ENCODE measurements at regions not wholly inside any gene's neighbourhood (a gene's known extent, or its start where the extent isn't known, plus 50 kb on each side); places are given as distances from the start of the nearest gene placed in this dataset.
A peak's percentile ranks its signal among the peaks of the same experiment; 100 is the strongest.
"Not testable (repeated sequence)": the region's sequence is repeated elsewhere in the genome, so short reads cannot be mapped to it uniquely, and the experiment has no call there.

- ATAC-seq = peak; percentile 64 to 78
Measured at GRCh38 chr1:185681034-185681633, 53.1 kb upstream of the HMCN1 start.

GRCh38 chr1:185680453-185680852, 53.7 kb upstream of the HMCN1 start:
- peak; percentile 37 to 41 for ATAC-seq

DNA sequence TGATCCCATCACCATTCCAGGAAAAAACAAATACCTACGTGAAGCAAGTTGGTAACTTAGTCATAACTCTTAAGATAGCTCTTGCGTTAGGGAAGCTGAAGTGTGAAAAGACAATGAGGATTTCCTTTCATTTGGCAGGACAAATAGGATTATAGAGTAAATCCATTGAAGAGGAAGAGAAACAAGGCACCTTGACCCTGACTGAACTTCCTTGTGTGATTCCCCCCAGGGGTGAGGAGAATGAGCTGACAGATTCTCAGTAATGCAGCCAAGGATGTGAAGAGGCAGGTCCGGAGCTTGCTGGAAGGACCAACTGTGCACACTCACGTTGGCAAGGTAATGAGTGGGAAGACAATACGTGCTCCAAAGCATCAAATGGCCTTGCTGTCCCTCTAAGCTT, 55.0 kb upstream of the HMCN1 start:
- ATAC-seq = no peak

DNA sequence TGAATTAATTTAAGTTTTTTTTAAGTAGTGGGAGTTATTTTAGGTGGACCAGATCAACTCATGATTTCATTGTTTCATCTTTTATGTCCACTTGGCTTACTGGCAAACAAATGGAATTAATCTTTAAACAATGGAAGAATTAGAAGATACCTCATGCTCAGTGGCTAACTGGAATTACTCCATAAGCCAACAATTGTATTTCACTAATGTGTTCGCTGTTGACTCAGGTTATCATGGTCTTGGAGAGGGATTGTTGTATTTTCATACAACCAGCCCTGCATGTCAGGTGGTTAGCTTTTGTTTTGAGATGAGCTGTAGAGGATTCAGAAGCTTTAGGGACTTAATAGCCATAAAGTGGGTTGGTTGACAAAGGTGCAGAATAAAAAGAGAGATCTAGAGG, 57.2 kb upstream of the HMCN1 start:
- ATAC-seq = no peak

- peak; percentile 46 to 58 for ATAC-seq
Measured at GRCh38 chr1:185674201-185674600, 60.0 kb upstream of the HMCN1 start.

DNA sequence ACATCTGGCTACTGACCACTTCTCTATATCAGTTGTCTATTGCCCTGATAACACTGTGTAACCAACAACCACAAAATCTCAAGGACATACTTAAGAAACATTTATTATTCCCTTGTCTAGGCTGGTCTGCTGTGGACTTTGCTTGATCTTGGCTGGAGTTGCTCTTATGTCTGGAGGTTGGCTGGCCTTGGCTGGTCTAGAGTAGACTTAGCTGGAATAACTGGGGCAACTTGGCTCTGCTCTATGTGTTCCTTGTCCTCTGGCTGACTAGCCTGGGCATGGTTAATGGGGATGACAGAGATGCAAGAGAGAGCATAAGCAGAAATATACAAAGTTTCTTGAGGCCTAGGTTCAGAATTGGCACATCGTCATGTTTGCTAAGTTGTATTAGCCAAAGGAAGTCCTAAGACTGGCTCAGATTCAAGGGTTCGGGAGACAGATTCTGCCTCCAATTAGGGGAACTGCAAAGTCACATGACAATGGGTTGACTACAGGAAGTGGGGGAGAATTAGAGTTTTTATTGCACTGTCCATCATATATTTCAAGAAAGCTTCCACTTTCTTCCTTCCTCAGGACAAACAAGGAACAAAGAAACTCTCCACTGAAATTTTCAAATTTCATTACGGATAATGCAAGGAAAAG, 61.4 kb upstream of the HMCN1 start:
- no peak for ATAC-seq

DNA sequence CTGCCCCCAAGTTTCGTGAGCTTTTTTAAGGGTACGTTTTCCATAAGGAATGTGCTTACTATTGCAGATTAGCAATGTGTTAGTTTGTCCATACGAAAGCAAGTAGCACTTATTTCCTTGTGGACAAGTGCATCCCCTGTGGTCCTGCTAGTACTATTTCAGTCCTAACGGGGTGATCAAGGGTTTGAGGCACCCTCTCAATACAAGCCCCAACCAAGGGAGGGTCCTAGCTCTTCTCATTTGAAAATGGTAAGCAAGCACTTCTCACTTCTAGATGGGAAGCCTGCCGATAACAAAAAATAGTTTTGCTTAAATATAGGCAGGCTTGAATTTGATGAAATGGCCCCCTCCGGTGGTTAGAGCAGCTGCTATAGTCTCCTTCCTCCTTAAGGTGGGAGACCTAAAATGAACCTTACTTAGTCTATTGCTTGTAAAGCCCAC, 64.0 kb upstream of the HMCN1 start:
- peak; percentile 64 to 80 for ATAC-seq

GRCh38 chr1:185668013-185668412, 66.2 kb upstream of the HMCN1 start:
- no peak for ATAC-seq

GRCh38 chr1:185666582-185666981, 67.6 kb upstream of the HMCN1 start:
- no peak for ATAC-seq

DNA sequence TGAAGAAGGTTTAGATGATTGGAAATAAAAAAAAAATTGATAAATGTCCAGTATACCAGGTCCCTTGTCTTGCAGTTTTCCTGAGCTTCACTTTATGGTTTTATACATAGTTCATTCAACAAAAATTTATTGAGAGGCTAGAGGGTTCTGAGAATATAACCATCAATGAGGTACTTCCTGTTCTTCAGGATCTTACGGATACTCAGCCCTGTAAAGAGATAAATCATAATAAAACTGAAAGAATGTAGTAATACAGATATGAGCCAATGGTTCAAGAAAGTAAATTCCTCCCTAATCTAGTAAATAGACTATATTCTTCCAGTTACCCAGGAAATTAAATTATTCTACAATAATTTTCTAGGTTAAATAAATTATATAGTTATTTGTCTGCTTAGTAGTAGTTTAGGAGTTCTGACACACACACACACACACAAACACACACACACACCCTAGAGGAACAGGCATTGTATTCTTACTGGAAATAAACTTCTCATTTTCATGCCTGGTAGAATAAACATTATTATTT, 70.4 kb upstream of the HMCN1 start:
- peak; percentile 46 to 58 for ATAC-seq

DNA sequence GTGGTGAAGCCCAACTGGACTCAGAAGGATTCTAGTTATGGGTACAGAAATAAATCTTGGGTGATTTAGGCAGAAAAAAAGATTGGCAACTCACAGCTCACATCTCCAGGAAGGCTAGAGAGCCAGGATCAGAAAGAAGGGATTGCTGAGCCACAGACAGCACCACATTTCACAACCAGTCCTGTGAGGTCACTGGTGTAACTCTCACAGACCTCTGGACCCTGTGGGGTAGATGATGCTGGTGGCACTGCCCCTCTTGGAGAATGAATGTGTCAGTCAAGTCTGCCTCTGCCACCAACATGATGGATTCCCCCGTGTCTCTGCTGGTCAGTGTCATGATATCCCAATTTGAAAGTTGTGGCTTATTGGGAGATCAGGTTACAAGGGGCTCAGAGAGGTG, 70.9 kb upstream of the HMCN1 start:
- ATAC-seq = no peak

GRCh38 chr1:185661971-185662370, 72.2 kb upstream of the HMCN1 start:
- no peak for ATAC-seq

- ATAC-seq = no peak
Measured at GRCh38 chr1:185656663-185657062, 77.5 kb upstream of the HMCN1 start.

DNA sequence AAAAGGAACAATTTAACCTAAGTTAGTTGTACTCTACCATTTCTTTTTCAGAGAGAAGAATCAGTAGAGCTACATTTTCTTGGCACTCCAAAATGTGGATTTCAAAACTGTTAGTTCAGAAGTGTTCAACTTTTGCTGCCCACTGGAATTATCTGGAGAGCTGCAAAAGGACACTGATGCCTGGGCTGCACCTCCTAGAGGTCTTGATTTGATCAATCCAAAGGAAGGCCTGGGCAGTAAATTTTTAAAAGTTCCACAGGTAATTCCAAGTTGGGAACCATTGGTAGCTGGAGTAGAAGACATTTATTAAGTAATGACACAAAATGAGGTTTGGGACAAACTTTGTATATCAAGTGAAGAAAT, 79.3 kb upstream of the HMCN1 start:
- no peak for ATAC-seq

DNA sequence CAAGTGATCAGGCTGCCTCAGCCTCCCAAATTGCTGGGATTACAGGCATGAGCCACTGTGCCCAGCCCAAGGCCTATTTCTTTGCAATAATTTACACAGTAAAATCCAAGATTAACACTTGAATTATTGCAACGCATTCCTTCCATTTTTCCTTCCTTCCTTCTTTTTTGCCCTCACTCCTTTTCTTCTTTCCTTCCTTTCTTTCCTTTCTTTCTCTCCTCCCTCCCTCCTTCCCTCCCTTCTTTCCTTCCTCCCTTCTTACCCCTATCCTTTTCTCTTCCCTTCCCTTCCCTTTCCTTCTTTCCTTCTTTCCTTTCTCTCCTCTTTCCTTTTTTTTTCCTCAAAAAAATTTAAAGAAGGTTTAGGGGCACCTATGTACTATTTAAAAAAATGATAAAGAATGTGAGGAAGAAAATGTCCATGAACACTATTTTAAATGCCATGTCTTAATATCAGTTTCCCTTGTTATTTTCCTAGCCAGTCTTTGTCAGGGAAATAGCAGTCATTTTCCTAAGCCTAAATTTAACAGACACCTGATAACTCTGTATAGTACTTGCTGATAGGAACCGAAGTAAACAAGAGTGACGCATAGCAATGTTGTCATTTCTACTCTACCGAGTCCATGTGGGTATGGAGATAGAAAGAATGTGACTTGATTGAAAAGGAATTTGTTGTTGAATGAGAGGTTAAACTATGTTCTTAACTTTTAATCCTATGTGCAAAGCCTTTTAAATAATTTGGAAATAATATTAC, 79.8 kb upstream of the HMCN1 start:
- ATAC-seq = no peak

GRCh38 chr1:185653615-185654014, 80.6 kb upstream of the HMCN1 start:
- no peak for ATAC-seq

GRCh38 chr1:185652348-185652747, 81.8 kb upstream of the HMCN1 start:
- ATAC-seq = no peak

- ATAC-seq = no peak
Measured at GRCh38 chr1:185650602-185651230, 83.5 kb upstream of the HMCN1 start.

DNA sequence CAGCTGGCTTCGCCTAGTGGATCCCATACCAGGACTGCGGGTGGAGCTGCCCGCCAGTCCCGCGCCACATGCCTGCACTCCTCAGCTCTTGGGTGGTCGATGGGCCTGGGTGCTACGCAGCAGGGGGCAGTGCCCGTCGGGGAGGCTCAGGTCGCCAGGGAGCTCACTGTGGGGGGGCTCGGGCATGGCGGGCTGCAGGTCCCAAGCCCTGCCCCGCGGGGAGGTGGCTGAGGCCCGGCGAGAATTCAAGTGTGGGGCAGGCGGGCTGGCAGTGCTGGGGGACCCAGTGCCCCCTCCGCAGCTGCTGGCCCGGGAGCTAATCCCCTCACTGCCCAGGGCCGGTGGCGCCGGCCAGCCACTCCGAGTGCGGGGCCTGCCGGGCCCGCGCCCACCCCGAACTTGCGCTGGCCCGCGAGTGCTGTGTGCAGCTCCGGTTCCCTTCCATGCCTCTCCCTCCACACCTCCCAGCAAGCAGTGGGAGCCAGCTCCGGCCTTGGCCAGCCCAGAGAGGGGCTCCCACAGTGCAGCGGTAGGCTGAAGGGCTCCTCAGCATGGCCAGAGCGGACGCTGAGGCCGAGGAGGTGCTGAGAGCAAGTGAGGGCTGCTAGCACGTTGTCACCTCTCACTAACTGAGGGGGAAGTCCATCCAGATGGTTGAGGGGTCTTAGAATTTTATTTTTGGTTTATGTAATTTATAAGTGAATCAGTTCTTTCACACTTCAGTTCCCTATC, 85.2 kb upstream of the HMCN1 start:
- ATAC-seq = no peak

DNA sequence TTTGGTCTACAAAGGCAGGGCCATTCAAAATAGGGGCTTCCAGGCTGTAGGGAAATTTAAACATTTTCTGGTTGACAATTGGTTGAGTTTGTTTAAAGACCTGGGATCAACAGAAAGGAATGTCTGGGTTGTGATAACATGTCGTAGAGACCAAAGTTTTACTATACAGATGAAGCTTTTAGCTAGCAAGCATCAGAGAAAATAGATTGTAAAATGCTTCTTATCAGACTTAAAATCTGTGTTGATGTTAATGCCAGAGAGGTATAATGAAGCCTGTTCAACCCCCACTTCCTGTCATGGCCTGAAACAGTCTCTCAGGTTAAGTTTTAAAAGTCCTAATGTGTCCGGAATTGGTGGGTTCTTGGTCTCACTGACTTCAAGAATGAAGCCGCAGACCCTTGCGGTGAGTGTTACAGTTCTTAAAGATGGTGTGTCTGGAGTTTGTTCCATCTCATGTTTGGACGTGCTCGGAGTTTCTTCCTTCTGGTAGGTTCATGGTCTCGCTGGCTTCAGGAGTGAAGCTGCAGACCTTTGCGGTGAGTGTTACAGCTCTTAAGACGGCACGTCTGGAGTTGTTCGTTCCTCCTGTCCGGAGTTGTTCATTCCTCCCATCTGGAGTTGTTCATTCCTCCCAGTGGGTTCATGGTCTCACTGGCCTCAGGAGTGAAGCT, 86.5 kb upstream of the HMCN1 start:
- ATAC-seq = not testable (repeated sequence)

DNA sequence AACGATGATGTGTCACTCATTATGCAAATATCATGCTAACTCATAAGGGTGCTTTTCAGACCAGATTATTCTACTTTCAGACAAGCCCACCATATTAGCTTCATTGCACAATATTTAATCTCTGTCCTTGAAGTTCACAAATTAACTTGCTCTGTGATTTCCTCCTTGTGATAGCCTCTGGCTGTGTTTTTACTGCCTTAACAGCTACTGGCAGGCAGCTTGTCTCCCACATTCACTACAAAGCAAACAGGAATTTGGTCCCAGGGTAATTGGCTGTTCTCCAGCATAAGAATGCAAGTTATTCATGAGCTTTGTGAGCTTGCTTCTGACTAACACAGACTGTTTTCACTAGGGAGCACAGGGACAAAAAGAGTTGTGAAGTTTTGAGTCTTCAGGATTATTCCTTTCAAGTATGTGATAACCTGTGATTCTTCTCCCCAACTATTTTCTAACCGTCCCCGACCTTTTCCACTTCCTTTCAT, 87.9 kb upstream of the HMCN1 start:
- ATAC-seq = peak; percentile 48 to 62

DNA sequence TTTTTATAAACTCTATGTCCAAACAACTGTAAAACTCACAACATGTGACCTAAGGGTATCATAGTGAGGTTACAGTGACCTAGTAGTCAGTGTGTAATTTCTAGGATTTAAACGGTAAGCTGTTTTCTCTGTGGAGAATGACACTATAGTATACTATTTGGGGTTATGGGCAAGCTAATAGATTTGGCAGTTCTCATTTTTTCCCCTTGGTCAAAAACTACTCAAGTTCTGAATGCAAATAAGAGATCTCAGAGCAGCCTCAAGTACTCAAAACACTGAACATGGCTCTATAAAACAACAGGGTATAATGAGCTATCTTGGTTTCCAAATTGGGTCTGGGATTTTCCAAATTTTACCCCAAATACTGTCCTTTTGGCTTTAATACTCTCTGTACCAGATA, 88.5 kb upstream of the HMCN1 start:
- ATAC-seq = peak; percentile 46 to 57
